Erythroblast (primary cell): ENCODE measurements at regions not wholly inside any gene's neighbourhood (a gene's known extent, or its start where the extent isn't known, plus 50 kb on each side); places are given as distances from the start of the nearest gene placed in this dataset.

Experiments
- DNase-seq, 2 experiments: peaks; one replicate each; lab custom pipeline; 2025; lab: John Stamatoyannopoulos, UW
- GATA1 ChIP-seq: IDR thresholded peaks from 2 replicates; pipeline ENCODE4 v1.6.1; 2011; ENCODE audit warnings: low read depth, mild to moderate bottlenecking, control low read depth, low read length, moderate library complexity
- POLR2A ChIP-seq: IDR thresholded peaks from 2 replicates; pipeline ENCODE4 v1.6.1; 2011; ENCODE audit warnings: mild to moderate bottlenecking, low read length

DNA sequence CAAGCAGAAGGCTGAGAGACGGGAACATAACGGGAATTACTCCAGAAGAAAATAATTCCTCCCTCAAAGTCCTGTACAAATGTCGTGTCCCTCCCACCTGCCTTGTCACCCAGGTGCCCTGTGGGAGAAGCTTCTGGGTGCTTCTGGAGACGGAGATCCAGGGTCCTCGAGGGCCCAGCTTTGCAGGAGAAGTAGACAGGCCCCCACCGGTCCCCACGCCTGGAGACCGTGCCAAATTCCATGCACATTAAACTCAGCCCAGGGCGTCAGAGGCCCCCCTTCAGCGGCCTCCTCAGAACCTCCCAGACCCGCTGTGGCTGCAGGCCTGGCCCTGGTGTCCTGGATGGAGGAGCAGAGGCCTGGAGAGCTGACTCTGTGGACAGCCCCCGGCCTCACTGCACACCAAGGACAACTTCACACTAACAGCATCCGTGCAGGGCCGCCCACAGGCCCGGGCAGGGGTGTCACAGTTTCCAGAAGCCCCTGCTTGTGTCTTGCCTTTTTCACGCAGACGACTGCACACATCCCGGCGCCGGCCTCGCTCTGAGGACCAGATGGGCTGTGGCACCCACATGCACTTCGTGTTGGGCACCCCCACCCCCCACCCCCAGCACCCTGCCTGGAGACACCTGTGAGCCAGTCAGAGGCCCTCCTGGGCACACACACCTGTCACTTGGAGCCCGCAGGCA is 734.3 kb downstream of the BRD1 start:
- no peak for DNase-seq
- TF ChIP-seq POLR2A = no peak
- no peak for TF ChIP-seq GATA1

DNA sequence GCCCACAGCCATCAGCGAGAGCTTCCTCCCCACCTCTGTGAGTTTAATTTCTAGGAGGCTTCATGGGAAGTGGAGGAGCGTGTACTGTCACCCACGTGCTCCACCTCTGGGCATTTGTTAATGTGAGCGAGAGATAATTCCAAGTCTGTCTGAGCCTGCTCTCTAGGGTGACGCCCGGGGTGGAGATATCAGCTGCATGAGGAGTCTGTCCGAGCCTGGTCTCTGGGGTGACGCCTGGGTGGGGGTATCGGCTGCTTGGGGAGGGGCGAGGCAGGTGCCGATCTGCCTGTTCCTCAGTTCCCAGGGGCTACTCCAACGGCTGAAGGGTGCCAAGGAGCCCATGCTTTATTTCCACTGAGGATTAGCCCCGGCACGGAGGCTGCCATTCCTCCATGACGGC is 735.0 kb downstream of the BRD1 start:
- no peak for TF ChIP-seq GATA1
- TF ChIP-seq POLR2A = no peak
- no peak for DNase-seq

GRCh38 chr22:49091917-49092545 is 735.6 kb downstream of the BRD1 start:
- TF ChIP-seq GATA1 (no peak), POLR2A (no peak)
- no peak for DNase-seq

DNA sequence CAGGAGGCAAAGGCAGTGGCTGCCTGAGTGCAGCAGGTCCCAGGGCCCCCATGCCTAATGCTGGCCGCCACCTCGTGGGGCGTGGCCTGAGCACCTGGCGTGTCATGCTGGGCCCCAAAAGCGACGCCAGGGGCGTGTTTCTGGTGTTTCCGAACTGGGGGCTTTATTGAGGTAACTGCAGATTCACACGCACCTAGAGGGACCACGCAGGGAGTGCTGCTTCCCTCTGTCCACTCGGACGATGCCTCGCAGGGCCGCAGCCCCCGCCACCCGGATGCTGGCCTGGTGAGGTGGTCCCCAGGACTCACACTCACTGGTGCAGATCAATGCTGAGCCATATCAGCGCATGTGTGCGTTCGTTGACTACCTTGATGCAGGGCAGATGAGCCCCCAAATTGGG is 736.2 kb downstream of the BRD1 start:
- no peak for DNase-seq
- TF ChIP-seq GATA1 (no peak), POLR2A (no peak)

GRCh38 chr22:49090853-49091135 is 736.9 kb downstream of the BRD1 start:
- DNase-seq = no peak
- TF ChIP-seq POLR2A (no peak), GATA1 (no peak)

GRCh38 chr22:49090061-49090852 is 737.4 kb downstream of the BRD1 start:
- TF ChIP-seq POLR2A (no peak), GATA1 (no peak)
- DNase-seq = no peak

DNA sequence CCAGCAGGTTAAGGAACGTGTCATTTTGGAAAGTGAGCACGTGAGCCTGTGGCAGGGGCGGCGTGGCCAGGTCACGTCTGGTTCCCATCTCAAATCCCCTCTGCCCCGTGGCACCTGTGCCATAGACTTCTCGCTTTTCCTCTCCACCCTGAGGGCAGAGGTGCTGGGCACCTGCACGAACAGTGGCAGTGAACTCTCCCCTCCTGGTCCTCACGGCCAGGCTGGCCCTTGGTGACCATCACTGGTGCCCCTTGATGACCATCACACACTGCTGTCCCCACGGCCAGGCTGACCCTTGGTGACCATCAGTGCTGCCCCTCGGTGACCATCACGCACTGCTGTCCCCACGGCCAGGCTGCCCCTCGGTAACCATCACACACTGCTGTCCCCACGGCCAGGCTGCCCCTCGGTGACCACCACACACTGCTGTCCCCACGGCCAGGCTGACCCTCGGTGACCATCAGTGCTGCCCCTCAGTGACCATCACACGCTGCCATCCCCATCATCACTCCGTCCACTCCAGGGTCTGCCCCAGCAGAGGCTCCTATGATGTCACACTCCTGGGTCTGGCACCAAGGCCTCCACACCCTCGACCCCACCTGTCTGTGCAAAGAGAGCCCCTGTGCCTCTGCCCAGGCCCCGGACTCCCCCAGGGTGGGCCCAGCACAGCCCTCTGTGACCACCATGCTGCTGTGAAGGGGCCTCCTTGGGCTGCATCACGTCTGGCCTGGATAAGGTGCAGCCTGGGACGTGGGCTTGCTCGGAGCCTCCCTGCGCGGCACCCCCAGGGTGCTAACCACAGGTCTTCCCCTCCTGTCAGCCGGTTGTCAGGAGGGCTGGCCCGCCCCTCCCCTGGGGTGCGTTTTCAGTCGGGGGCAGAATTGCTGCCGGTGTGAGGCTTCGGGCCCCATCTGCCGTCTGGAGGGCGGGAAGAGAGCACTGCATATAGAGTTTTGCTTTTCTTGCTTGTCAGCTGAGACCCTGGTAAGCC is 738.6 kb downstream of the BRD1 start:
- no peak for DNase-seq
- TF ChIP-seq POLR2A (no peak), GATA1 (no peak)

DNA sequence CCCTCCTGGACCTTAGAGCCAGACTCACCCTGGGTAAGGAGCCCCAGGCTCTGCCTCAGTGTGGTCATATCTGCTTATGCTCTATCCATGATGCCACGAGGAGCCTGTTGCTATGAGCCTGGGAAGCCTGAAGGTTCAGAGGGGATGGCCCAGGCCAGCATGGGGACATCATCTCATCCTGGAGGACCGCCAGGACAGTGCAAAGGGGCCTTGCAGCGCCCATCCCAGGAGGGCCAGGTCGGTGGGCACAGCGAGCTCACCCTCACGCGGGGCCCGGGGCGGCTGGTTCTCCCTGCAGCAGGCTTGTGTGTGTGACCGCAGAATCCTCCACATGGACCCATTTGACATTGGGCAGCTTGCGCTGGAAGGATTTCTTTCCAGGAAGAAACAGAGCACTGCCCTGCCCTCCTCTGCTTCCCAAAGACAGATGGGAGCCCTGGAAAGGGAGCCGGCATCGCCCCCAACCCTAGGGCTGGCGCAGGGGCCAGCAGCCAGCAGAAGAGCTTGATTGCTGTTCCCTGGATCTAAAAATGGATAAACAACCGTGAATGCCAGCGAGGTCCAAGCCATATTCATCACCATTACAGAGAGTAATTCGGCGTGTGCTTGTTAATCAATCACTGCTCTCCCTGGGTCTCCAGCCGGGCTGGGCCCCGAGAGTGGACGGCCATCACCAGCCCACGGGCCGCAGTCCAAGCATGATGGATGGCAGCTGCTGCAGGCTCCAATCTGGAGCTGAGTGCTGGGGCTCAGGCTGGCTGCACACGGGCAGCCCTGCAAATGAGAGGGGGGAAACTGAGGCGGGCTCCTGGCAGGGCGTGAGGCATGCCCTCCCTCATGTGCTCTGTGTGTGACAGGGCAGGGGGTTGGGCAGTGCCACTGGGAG is 739.7 kb downstream of the BRD1 start:
- TF ChIP-seq POLR2A (no peak), GATA1 (no peak)
- DNase-seq = no peak

GRCh38 chr22:49087198-49087597 is 740.5 kb downstream of the BRD1 start:
- no peak for DNase-seq
- TF ChIP-seq POLR2A (no peak), GATA1 (no peak)

- DNase-seq = no peak
- TF ChIP-seq POLR2A (no peak), GATA1 (no peak)
Measured at GRCh38 chr22:49086606-49087157, 741.0 kb downstream of the BRD1 start.

DNA sequence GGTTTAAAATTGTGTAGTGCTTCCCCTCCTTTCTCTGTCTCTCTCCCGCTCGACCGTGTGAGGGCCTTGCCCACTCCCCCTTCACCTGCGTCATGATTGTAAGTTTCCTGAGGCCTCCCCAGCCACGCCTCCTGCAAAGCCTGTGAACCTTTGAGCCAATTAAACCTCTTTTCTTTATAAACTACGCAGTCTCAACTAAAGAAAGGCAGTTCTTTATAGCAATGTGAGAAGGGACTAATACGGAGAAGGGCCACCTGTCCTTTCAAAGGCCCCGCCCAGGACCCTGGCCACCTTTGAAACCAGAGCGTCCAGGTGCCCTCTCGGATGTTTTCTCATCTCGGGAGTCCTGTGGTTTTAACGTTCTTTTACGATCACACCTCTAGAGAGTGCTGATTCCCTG is 741.5 kb downstream of the BRD1 start:
- no peak for TF ChIP-seq GATA1
- no peak for TF ChIP-seq POLR2A
- DNase-seq = no peak

GRCh38 chr22:49084206-49084605 is 743.5 kb downstream of the BRD1 start:
- peak in 1 of 2 experiments; percentile 27 for DNase-seq
- TF ChIP-seq GATA1 = no peak
- TF ChIP-seq POLR2A = no peak

DNA sequence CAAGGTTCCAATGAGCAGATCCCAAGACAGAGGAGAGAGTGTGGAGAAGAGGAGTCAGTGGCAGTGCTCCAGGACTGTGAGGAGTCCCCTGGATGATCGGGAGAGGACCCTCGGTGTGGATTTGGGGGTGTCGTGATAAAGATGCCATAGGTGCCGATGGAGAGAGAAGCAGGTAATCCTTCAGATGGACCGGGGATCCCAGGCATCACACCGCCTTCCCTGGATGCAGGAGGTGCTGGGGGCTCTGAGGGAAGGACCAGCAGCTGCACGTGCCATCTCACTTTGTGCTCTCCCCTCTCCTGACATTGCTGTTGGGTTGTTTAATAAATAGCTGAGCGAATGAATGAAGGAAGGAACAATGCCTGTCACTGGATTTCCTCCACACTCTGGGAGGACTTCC is 744.1 kb downstream of the BRD1 start:
- no peak for DNase-seq
- no peak for TF ChIP-seq GATA1
- no peak for TF ChIP-seq POLR2A
